HG03175 (cell line): ENCODE measurements at regions not wholly inside any gene's neighbourhood (a gene's known extent, or its start where the extent isn't known, plus 50 kb on each side); places are given as distances from the start of the nearest gene placed in this dataset.
"Not testable (repeated sequence)": the region's sequence is repeated elsewhere in the genome, so short reads cannot be mapped to it uniquely, and the experiment has no call there.

Experiments
- ATAC-seq: cut with Tn5 transposase; IDR thresholded peaks from one replicate; pipeline ENCODE4 v1.9.1; 2021; ENCODE audit warnings: mild to moderate bottlenecking, moderate library complexity; ENCODE audit not compliant: unreplicated experiment

GRCh38 chr14:77985211-77985615 lies 185.0 kb upstream of the NRXN3 start:
- no peak for ATAC-seq

- no peak for ATAC-seq
Observed at GRCh38 chr14:77986773-77987172, 183.4 kb upstream of the NRXN3 start.

- ATAC-seq: no peak
Observed at GRCh38 chr14:77988096-77988870, 181.9 kb upstream of the NRXN3 start.

- ATAC-seq: no peak
Observed at GRCh38 chr14:77988970-77989369, 181.2 kb upstream of the NRXN3 start.

- ATAC-seq: no peak
Observed at GRCh38 chr14:77989441-77989991, 180.7 kb upstream of the NRXN3 start.

GRCh38 chr14:77990337-77990736 lies 179.8 kb upstream of the NRXN3 start:
- ATAC-seq: no peak

GRCh38 chr14:77991128-77991772 lies 178.9 kb upstream of the NRXN3 start:
- ATAC-seq: no peak

- ATAC-seq: no peak
Observed at GRCh38 chr14:78005325-78005724, 164.8 kb upstream of the NRXN3 start.

- ATAC-seq: no peak
Observed at GRCh38 chr14:78007160-78007559, 163.0 kb upstream of the NRXN3 start.

- ATAC-seq: no peak
Observed at GRCh38 chr14:78010688-78011087, 159.5 kb upstream of the NRXN3 start.

GRCh38 chr14:78013911-78014310 lies 156.3 kb upstream of the NRXN3 start:
- ATAC-seq: not testable (repeated sequence)

- no peak for ATAC-seq
Observed at GRCh38 chr14:78016532-78016931, 153.6 kb upstream of the NRXN3 start.

- ATAC-seq: no peak
Observed at GRCh38 chr14:78018283-78018682, 151.9 kb upstream of the NRXN3 start.

GRCh38 chr14:78022059-78022458 lies 148.1 kb upstream of the NRXN3 start:
- peak; percentile 91 for ATAC-seq

- no peak for ATAC-seq
Observed at GRCh38 chr14:78023112-78023511, 147.1 kb upstream of the NRXN3 start.

GRCh38 chr14:78028471-78028870 lies 141.7 kb upstream of the NRXN3 start:
- ATAC-seq: no peak

- no peak for ATAC-seq
Observed at GRCh38 chr14:78029601-78030372, 140.4 kb upstream of the NRXN3 start.

- no peak for ATAC-seq
Observed at GRCh38 chr14:78043349-78043748, 126.8 kb upstream of the NRXN3 start.

- ATAC-seq: no peak
Observed at GRCh38 chr14:78048120-78048519, 122.1 kb upstream of the NRXN3 start.

- ATAC-seq: not testable (repeated sequence)
Observed at GRCh38 chr14:78056890-78057289, 113.3 kb upstream of the NRXN3 start.

- ATAC-seq: no peak
Observed at GRCh38 chr14:78070344-78070743, 99.8 kb upstream of the NRXN3 start.
